HuH-7 (cell line): ENCODE measurements at regions not wholly inside any gene's neighbourhood (a gene's known extent, or its start where the extent isn't known, plus 50 kb on each side); places are given as distances from the start of the nearest gene placed in this dataset.

Experiments used
- DNase-seq: peaks from one replicate; pipeline ENCODE4 v3.0.0; 2011; ENCODE audit warnings: low spot score

GRCh38 chr11:8740129-8740528, 57.5 kb downstream of the RPL27A start:
- DNase-seq: no peak

- no peak for DNase-seq
Observed at GRCh38 chr11:8744423-8744822, 61.8 kb downstream of the RPL27A start.

- DNase-seq: no peak
Observed at GRCh38 chr11:8745431-8746253, 63.0 kb downstream of the RPL27A start.

GRCh38 chr11:8746331-8746974, 63.9 kb downstream of the RPL27A start:
- DNase-seq: no peak

GRCh38 chr11:8747173-8747572, 64.6 kb downstream of the RPL27A start:
- DNase-seq: no peak

- DNase-seq: no peak
Observed at GRCh38 chr11:8748317-8748716, 65.7 kb downstream of the RPL27A start.

- no peak for DNase-seq
Observed at GRCh38 chr11:8749202-8749601, 66.6 kb downstream of the RPL27A start.

GRCh38 chr11:8754241-8754640, 71.6 kb downstream of the RPL27A start:
- no peak for DNase-seq

GRCh38 chr11:8756201-8756600, 73.6 kb downstream of the RPL27A start:
- no peak for DNase-seq

- DNase-seq: no peak
Observed at GRCh38 chr11:8757047-8757446, 74.5 kb downstream of the RPL27A start.

GRCh38 chr11:8757533-8757932, 74.9 kb downstream of the RPL27A start:
- no peak for DNase-seq

- DNase-seq: no peak
Observed at GRCh38 chr11:8758619-8759169, 76.1 kb downstream of the RPL27A start.

GRCh38 chr11:8759634-8760033, 77.0 kb downstream of the RPL27A start:
- DNase-seq: no peak

- no peak for DNase-seq
Observed at GRCh38 chr11:8760896-8761295, 78.3 kb downstream of the RPL27A start.

GRCh38 chr11:8763070-8763685, 80.6 kb downstream of the RPL27A start:
- no peak for DNase-seq

- no peak for DNase-seq
Observed at GRCh38 chr11:8765294-8765693, 82.7 kb downstream of the RPL27A start.

GRCh38 chr11:8766043-8766987, 83.7 kb downstream of the RPL27A start:
- DNase-seq: no peak

GRCh38 chr11:8766988-8767374, 84.4 kb downstream of the RPL27A start:
- no peak for DNase-seq

- DNase-seq: no peak
Observed at GRCh38 chr11:8767466-8768142, 85.0 kb downstream of the RPL27A start.

GRCh38 chr11:8768625-8769333, 86.2 kb downstream of the RPL27A start:
- no peak for DNase-seq
